ENCODE measurements at regions not wholly inside any gene's neighbourhood (a gene's known extent, or its start where the extent isn't known, plus 50 kb on each side); places are given as distances from the start of the nearest gene placed in this dataset.
A peak's percentile ranks its signal among the peaks of the same experiment; 100 is the strongest.
"Not testable (repeated sequence)": the region's sequence is repeated elsewhere in the genome, so short reads cannot be mapped to it uniquely, and the experiment has no call there.

GRCh38 chr5:15021266-15022046 is 149.9 kb upstream of the ANKH start:
- DNase-seq (ENCODE audit: low spot score) = peak; percentile 40

- no peak for DNase-seq (ENCODE audit: low spot score)
Measured at GRCh38 chr5:15020736-15021135, 149.2 kb upstream of the ANKH start.

GRCh38 chr5:15014809-15015208 is 143.2 kb upstream of the ANKH start:
- no peak for DNase-seq (ENCODE audit: low spot score)

- peak; percentile 82 for DNase-seq (ENCODE audit: low spot score)
Measured at GRCh38 chr5:15013654-15014463, 142.3 kb upstream of the ANKH start.

- no peak for DNase-seq (ENCODE audit: low spot score)
Measured at GRCh38 chr5:15012061-15012460, 140.5 kb upstream of the ANKH start.

- peak; percentile 42 for DNase-seq (ENCODE audit: low spot score)
Measured at GRCh38 chr5:15010936-15011335, 139.4 kb upstream of the ANKH start.

- peak; percentile 97 for DNase-seq (ENCODE audit: low spot score)
Measured at GRCh38 chr5:15009420-15009819, 137.8 kb upstream of the ANKH start.

- DNase-seq (ENCODE audit: low spot score) = no peak
Measured at GRCh38 chr5:15008921-15009320, 137.3 kb upstream of the ANKH start.

GRCh38 chr5:15008476-15008875 is 136.9 kb upstream of the ANKH start:
- peak; percentile 93 for DNase-seq (ENCODE audit: low spot score)

- DNase-seq (ENCODE audit: low spot score) = no peak
Measured at GRCh38 chr5:15007646-15008045, 136.1 kb upstream of the ANKH start.

- peak; percentile 64 for DNase-seq (ENCODE audit: low spot score)
Measured at GRCh38 chr5:15004506-15004905, 132.9 kb upstream of the ANKH start.

GRCh38 chr5:15003511-15003920 is 131.9 kb upstream of the ANKH start:
- DNase-seq (ENCODE audit: low spot score) = peak; percentile 89

- no peak for DNase-seq (ENCODE audit: low spot score)
Measured at GRCh38 chr5:15002791-15003190, 131.2 kb upstream of the ANKH start.

GRCh38 chr5:15002173-15002572 is 130.6 kb upstream of the ANKH start:
- DNase-seq (ENCODE audit: low spot score) = no peak

GRCh38 chr5:15001517-15001916 is 129.9 kb upstream of the ANKH start:
- no peak for DNase-seq (ENCODE audit: low spot score)

- no peak for DNase-seq (ENCODE audit: low spot score)
Measured at GRCh38 chr5:14998491-14998890, 126.9 kb upstream of the ANKH start.

GRCh38 chr5:14996997-14997396 is 125.4 kb upstream of the ANKH start:
- DNase-seq (ENCODE audit: low spot score) = no peak

- no peak for DNase-seq (ENCODE audit: low spot score)
Measured at GRCh38 chr5:14995229-14995628, 123.7 kb upstream of the ANKH start.

- not testable (repeated sequence) for DNase-seq (ENCODE audit: low spot score)
Measured at GRCh38 chr5:14993459-14994133, 122.0 kb upstream of the ANKH start.

- not testable (repeated sequence) for DNase-seq (ENCODE audit: low spot score)
Measured at GRCh38 chr5:14992751-14993458, 121.3 kb upstream of the ANKH start.

GRCh38 chr5:14988223-14988622 is 116.6 kb upstream of the ANKH start:
- no peak for DNase-seq (ENCODE audit: low spot score)

GRCh38 chr5:14986413-14986812 is 114.8 kb upstream of the ANKH start:
- no peak for DNase-seq (ENCODE audit: low spot score)
